A549 (cell line): ENCODE measurements at regions not wholly inside any gene's neighbourhood (a gene's known extent, or its start where the extent isn't known, plus 50 kb on each side); places are given as distances from the start of the nearest gene placed in this dataset.

Experiments used
- ATAC-seq, 2 experiments: fragments of 200-7000 bp in 1 of 2; fragments of >200 bp in 1 of 2; cut with Nextera tagmentation in 1 of 2; cut with Tn5 transposase in 1 of 2; 3 replicates each; pipeline versions ENCODE4 v1.8.0 to v1.9.1; 2018 to 2020; ENCODE audit warnings: mild to moderate bottlenecking in 1 of 2, moderate library complexity in 1 of 2
- CTCF ChIA-PET: fragments of 300-600 bp; sonication (Branson Sonifier 250); formaldehyde crosslinking; extraction: SDS; loops from one replicate; lab custom pipeline; 2021; ENCODE audit warnings: antibody characterized with exemption, inconsistent platforms; lab: Yijun Ruan, JAX
- POLR2A ChIA-PET: fragments of 350-600 bp; formaldehyde crosslinking; extraction: SDS; loops from one replicate; lab custom pipeline; 2021; ENCODE audit warnings: antibody characterized with exemption, inconsistent platforms; lab: Yijun Ruan, JAX
- DNase-seq, 2 experiments: peaks; one replicate each; pipeline versions ENCODE4 v3.0.0 to v3.0.0-alpha.2; 2011 to 2016; ENCODE audit warnings: low read depth in 1 of 2, low spot score in 1 of 2
- FAIRE-seq: peaks from 2 replicates; lab custom pipeline; 2011; peaks lifted over from hg19 to GRCh38; lab: Jason Lieb, UNC
- H3K27ac ChIP-seq, 2 experiments: fragments of >200 bp; sonication (Bioruptor Twin); formaldehyde crosslinking; 3 replicates each; pipeline ENCODE4 v1.5.1; 2016 to 2017
- H3K4me1 ChIP-seq: fragments of >200 bp; sonication (Bioruptor Twin); formaldehyde crosslinking; 3 replicates; pipeline ENCODE4 v1.6.1; 2016
- H3K4me2 ChIP-seq: fragments of >200 bp; sonication (Bioruptor Twin); formaldehyde crosslinking; 3 replicates; pipeline ENCODE4 v1.6.1; 2016
- H3K4me3 ChIP-seq: fragments of >200 bp; sonication (Bioruptor Twin); formaldehyde crosslinking; 3 replicates; pipeline ENCODE4 v1.5.1; 2016
- H3K9me3 ChIP-seq: fragments of >200 bp; sonication (Bioruptor Twin); formaldehyde crosslinking; 3 replicates; pipeline ENCODE4 v1.6.1; 2016
- ATOH8 ChIP-seq: fragments of 250-450 bp; sonication (Bioruptor Pico); IDR thresholded peaks from 2 replicates; pipeline ENCODE4 v1.5.0; 2020; ENCODE audit warnings: low read depth, mild to moderate bottlenecking, moderate library complexity
- CEBPB ChIP-seq, 2 experiments: fragments of >200 bp in 1 of 2; sonication (Bioruptor Twin) in 1 of 2; formaldehyde crosslinking in 1 of 2; IDR thresholded peaks; 2 replicates each; pipeline ENCODE4 v1.6.1; 2012 to 2016
- ESRRA ChIP-seq: fragments of 150-350 bp; IDR thresholded peaks from 2 replicates; pipeline ENCODE4 v1.6.1; 2014; ENCODE audit warnings: mild to moderate bottlenecking, low read length, borderline replicate concordance
- FOXS1 ChIP-seq: fragments of 250-450 bp; sonication (Bioruptor Pico); IDR thresholded peaks from 2 replicates; pipeline ENCODE4 v1.5.0; 2020; ENCODE audit warnings: mild to moderate bottlenecking, moderate library complexity
- HEYL ChIP-seq: fragments of 250-450 bp; sonication (Bioruptor Pico); IDR thresholded peaks from 2 replicates; pipeline ENCODE4 v1.8.0; 2021; ENCODE audit warnings: mild to moderate bottlenecking, moderate library complexity
- JUNB ChIP-seq: fragments of >200 bp; sonication (Bioruptor Twin); formaldehyde crosslinking; IDR thresholded peaks from 2 replicates; pipeline ENCODE4 v1.6.1; 2016
- PHF8 ChIP-seq: fragments of 200-600 bp; sonication (generic); IDR thresholded peaks from 2 replicates; pipeline ENCODE4 v1.6.1; 2016; ENCODE audit warnings: low read depth, mild to moderate bottlenecking, antibody characterized with exemption, moderate library complexity, borderline replicate concordance
- RAD21 ChIP-seq, 2 experiments: fragments of >200 bp in 1 of 2; sonication (Bioruptor Twin) in 1 of 2; formaldehyde crosslinking in 1 of 2; IDR thresholded peaks in 1 of 2; conservative IDR thresholded peaks in 1 of 2; 2 replicates in 1 of 2; 3 replicates in 1 of 2; pipeline ENCODE4 v1.6.1; 2012 to 2018; ENCODE audit warnings: inconsistent platforms in 1 of 2
- RCOR1 ChIP-seq: fragments of 150-350 bp; IDR thresholded peaks from 2 replicates; pipeline ENCODE4 v1.6.1; 2014; ENCODE audit warnings: antibody characterized with exemption, low read length, low read depth
- RFX5 ChIP-seq: fragments of 450-650 bp; IDR thresholded peaks from 2 replicates; pipeline ENCODE4 v1.7.1; 2014; ENCODE audit warnings: antibody characterized with exemption, mild to moderate bottlenecking, moderate library complexity
- SMC3 ChIP-seq: fragments of >200 bp; sonication (Bioruptor Twin); formaldehyde crosslinking; IDR thresholded peaks from 3 replicates; pipeline ENCODE4 v1.6.1; 2018; ENCODE audit warnings: inconsistent platforms
- SREBF2 ChIP-seq: fragments of 450-650 bp; IDR thresholded peaks from 2 replicates; pipeline ENCODE4 v1.6.1; 2014; ENCODE audit warnings: mild to moderate bottlenecking, moderate library complexity
- TP53 ChIP-seq: fragments of 250-450 bp; sonication (Bioruptor Pico); IDR thresholded peaks from 2 replicates; pipeline ENCODE4 v1.5.0; 2021; ENCODE audit warnings: mild to moderate bottlenecking, moderate library complexity
- ZC3H11A ChIP-seq: fragments of 450-650 bp; IDR thresholded peaks from 2 replicates; pipeline ENCODE4 v1.6.1; 2014; ENCODE audit warnings: antibody characterized with exemption, mild to moderate bottlenecking
- ZNF302 ChIP-seq: fragments of 250-450 bp; sonication (Bioruptor Pico); IDR thresholded peaks from 2 replicates; pipeline ENCODE4 v1.9.0; 2021; ENCODE audit warnings: inconsistent platforms, mild to moderate bottlenecking, moderate library complexity
- WGBS: methylation state at CpG from one replicate; pipeline ENCODE4 v1.1.6; 2017; ENCODE audit errors: missing lambda C conversion rate; 5-methylcytosine and 5-hydroxymethylcytosine counted together
- TF ChIP-seq, protein P1 (sequence below): fragments of >200 bp; sonication (Bioruptor Twin); formaldehyde crosslinking; IDR thresholded peaks from 3 replicates; pipeline ENCODE4 v1.5.1; 2016

GRCh38 chr5:176743868-176744583 is 66.3 kb upstream of the UNC5A start:
- CTCF ChIA-PET, result interaction anchor here (0.9 to 1.8 kb wide), 4 partner anchors 8 to 83 kb away, joined by 3 to 6 read pairs (median 4); no protein-coding TSS in a partner anchor
- H3K9me3 ChIP-seq, result no peaks in the 10 kb centered on the region
- no peak overlapping the region for H3K4me2 ChIP-seq
- TF ChIP-seq CEBPB (IDR thresholded peaks at IDR 0.05) (no peak), ZNF302 (CRISPR knock-in tag) (no peak), SREBF2 (no peak), PHF8 (no peak), FOXS1 (CRISPR knock-in tag) (no peak), RFX5 (no peak), ZC3H11A (no peak), TP53 (CRISPR knock-in tag) (no peak), RCOR1 (no peak)
- TF ChIP-seq, all 56 proteins: peak for 0
- no peak for DNase-seq
- WGBS, result 56% methylated on average over 25 of the region's 25 CpGs
- H3K27ac ChIP-seq, result no peak overlapping the region
- H3K4me3 ChIP-seq, result no peak overlapping the region
- ATAC-seq, result 0 out of 6 replicates have a peak, but pooled peaks of 1 of the 2 experiments have one; percentile 9
- POLR2A ChIA-PET, result no interaction called here
- FAIRE-seq, result no peak
- no peaks in the 10 kb centered on the region for H3K4me1 ChIP-seq

- TF ChIP-seq, protein P1, sequence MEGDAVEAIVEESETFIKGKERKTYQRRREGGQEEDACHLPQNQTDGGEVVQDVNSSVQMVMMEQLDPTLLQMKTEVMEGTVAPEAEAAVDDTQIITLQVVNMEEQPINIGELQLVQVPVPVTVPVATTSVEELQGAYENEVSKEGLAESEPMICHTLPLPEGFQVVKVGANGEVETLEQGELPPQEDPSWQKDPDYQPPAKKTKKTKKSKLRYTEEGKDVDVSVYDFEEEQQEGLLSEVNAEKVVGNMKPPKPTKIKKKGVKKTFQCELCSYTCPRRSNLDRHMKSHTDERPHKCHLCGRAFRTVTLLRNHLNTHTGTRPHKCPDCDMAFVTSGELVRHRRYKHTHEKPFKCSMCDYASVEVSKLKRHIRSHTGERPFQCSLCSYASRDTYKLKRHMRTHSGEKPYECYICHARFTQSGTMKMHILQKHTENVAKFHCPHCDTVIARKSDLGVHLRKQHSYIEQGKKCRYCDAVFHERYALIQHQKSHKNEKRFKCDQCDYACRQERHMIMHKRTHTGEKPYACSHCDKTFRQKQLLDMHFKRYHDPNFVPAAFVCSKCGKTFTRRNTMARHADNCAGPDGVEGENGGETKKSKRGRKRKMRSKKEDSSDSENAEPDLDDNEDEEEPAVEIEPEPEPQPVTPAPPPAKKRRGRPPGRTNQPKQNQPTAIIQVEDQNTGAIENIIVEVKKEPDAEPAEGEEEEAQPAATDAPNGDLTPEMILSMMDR, result peak; percentile 32; the same call in 2 of the 3 replicates
- TF ChIP-seq ATOH8 (no peak), RAD21 (conservative IDR thresholded peaks at IDR 0.05 in 1 of 2, IDR thresholded peaks at IDR 0.05 in 1 of 2) (peak in 1 of 2 experiments; percentile 24; a peak in 3 of 5 replicates)
- FAIRE-seq (peak; percentile 59), DNase-seq (peak in 1 of 2 experiments; percentile 28), ATAC-seq (peak in 1 of 2 experiments; percentile 55; a peak in 2 of 6 replicates)
- 74% methylated on average over 8 of the region's 8 CpGs for whole genome bisulfite sequencing
- no peaks in the 10 kb centered on the region for H3K9me3 ChIP-seq
- no peaks in the 10 kb centered on the region for H3K4me1 ChIP-seq
- no peak overlapping the region for H3K4me2 ChIP-seq
- CTCF ChIA-PET, result interaction anchor here (0.6 to 1.8 kb wide), 6 partner anchors 9 to 84 kb away, joined by 3 to 6 read pairs (median 4); no protein-coding TSS in a partner anchor
- no peak overlapping the region for H3K4me3 ChIP-seq
- H3K27ac ChIP-seq, result no peak overlapping the region
- POLR2A ChIA-PET, result no interaction called here
Measured at GRCh38 chr5:176744584-176744965, 65.8 kb upstream of the UNC5A start.

- no peaks in the 10 kb centered on the region for H3K4me1 ChIP-seq
- DNase-seq (no peak), ATAC-seq (no peak), FAIRE-seq (no peak)
- ChIA-PET POLR2A (no interaction called here), CTCF (interaction anchor here (0.6 to 2.0 kb wide), 3 partner anchors 66 to 87 kb away, joined by 3 to 8 read pairs (median 4); no protein-coding TSS in a partner anchor)
- no peak overlapping the region for H3K4me3 ChIP-seq
- no peak overlapping the region for H3K4me2 ChIP-seq
- no peak overlapping the region for H3K27ac ChIP-seq
- 44% methylated on average over 4 of the region's 5 CpGs for WGBS
- TF ChIP-seq RCOR1 (no peak), SMC3 (no peak), JUNB (no peak), RFX5 (no peak), ESRRA (no peak), HEYL (CRISPR knock-in tag) (no peak)
- H3K9me3 ChIP-seq, result no peaks in the 10 kb centered on the region
Measured at GRCh38 chr5:176747670-176748072, 62.7 kb upstream of the UNC5A start.
